Karpas-422 (cell line): ENCODE measurements at regions not wholly inside any gene's neighbourhood (a gene's known extent, or its start where the extent isn't known, plus 50 kb on each side); places are given as distances from the start of the nearest gene placed in this dataset.

Source experiments
- DNase-seq: peaks from one replicate; pipeline ENCODE4 v3.0.0-alpha.2; 2015
- H2AFZ ChIP-seq: fragments of 200-600 bp; sonication (generic); 2 replicates; pipeline ENCODE4 v1.6.1; 2014; ENCODE audit warnings: antibody characterized with exemption, low read length, mixed read lengths
- H3K27ac ChIP-seq: fragments of 200-600 bp; sonication (generic); 2 replicates; pipeline ENCODE4 v1.5.1; 2014; ENCODE audit warnings: mild to moderate bottlenecking, low read length, moderate library complexity
- H3K27me3 ChIP-seq: fragments of 200-600 bp; sonication (generic); 2 replicates; pipeline ENCODE4 v1.6.1; 2014; ENCODE audit warnings: low read length, mixed read lengths
- H3K36me3 ChIP-seq: fragments of 200-600 bp; sonication (generic); 2 replicates; pipeline ENCODE4 v1.6.1; 2014; ENCODE audit warnings: low read length, mixed read lengths; ENCODE audit not compliant: insufficient read depth
- H3K4me1 ChIP-seq: fragments of 200-600 bp; sonication (generic); 2 replicates; pipeline ENCODE4 v1.6.1; 2014; ENCODE audit warnings: mild to moderate bottlenecking, low read length, mixed read lengths
- H3K4me2 ChIP-seq: fragments of 200-600 bp; sonication (generic); 2 replicates; pipeline ENCODE4 v1.6.1; 2014; ENCODE audit warnings: low read length, low read depth, mild to moderate bottlenecking; ENCODE audit not compliant: poor library complexity, severe bottlenecking
- H3K4me3 ChIP-seq: fragments of 200-600 bp; sonication (generic); 2 replicates; pipeline ENCODE4 v1.5.1; 2014; ENCODE audit warnings: mild to moderate bottlenecking, antibody characterized with exemption, low read length, mixed read lengths
- H3K79me2 ChIP-seq: fragments of 200-600 bp; sonication (generic); 2 replicates; pipeline ENCODE4 v1.6.1; 2014; ENCODE audit warnings: mild to moderate bottlenecking, low read length, mixed read lengths
- H3K9ac ChIP-seq: fragments of 200-600 bp; sonication (generic); 2 replicates; pipeline ENCODE4 v1.6.0; 2014; ENCODE audit warnings: low read length
- H3K9me2 ChIP-seq: fragments of 200-600 bp; sonication (generic), shearing (Covaris generic); replicated peaks from 2 replicates; pipeline ENCODE4 v1.6.0; 2014; ENCODE audit warnings: mild to moderate bottlenecking, low read length, moderate library complexity; ENCODE audit not compliant: insufficient read depth
- H3K9me3 ChIP-seq: fragments of 300-700, 200-600 bp; sonication (generic); 2 replicates; pipeline ENCODE4 v1.6.1; 2014; ENCODE audit warnings: low read length, mixed read lengths
- H4K20me1 ChIP-seq: fragments of 200-600 bp; sonication (generic); 2 replicates; pipeline ENCODE4 v1.6.1; 2014; ENCODE audit warnings: mild to moderate bottlenecking, antibody characterized with exemption, low read length, low read depth; ENCODE audit not compliant: insufficient read depth

- Histone ChIP-seq H3K27me3 (no peaks in the 10 kb centered on the region), H3K9ac (no peak overlapping the region), H3K36me3 (no peaks in the 10 kb centered on the region), H3K4me3 (no peak overlapping the region), H3K27ac (no peak overlapping the region), H3K79me2 (no peaks in the 10 kb centered on the region), H3K4me2 (no peak overlapping the region), H3K9me3 (no peaks in the 10 kb centered on the region), H3K9me2 (no peaks in the 10 kb centered on the region), H4K20me1 (no peaks in the 10 kb centered on the region), H2AFZ (no peak overlapping the region), H3K4me1 (no peaks in the 10 kb centered on the region)
- no peak for DNase-seq
Measured at GRCh38 chr7:88523645-88524044, 217.0 kb upstream of the STEAP4 start.

- Histone ChIP-seq H3K79me2 (no peaks in the 10 kb centered on the region), H3K36me3 (no peaks in the 10 kb centered on the region), H3K9me2 (no peaks in the 10 kb centered on the region), H4K20me1 (no peaks in the 10 kb centered on the region), H3K27me3 (no peaks in the 10 kb centered on the region), H3K4me2 (no peak overlapping the region), H3K4me3 (no peak overlapping the region), H3K4me1 (no peaks in the 10 kb centered on the region), H3K27ac (no peak overlapping the region), H2AFZ (no peak overlapping the region), H3K9ac (no peak overlapping the region), H3K9me3 (no peaks in the 10 kb centered on the region)
- DNase-seq, result no peak
Measured at GRCh38 chr7:88522771-88523293, 216.1 kb upstream of the STEAP4 start.

GRCh38 chr7:88516429-88516828, 209.7 kb upstream of the STEAP4 start:
- no peaks in the 10 kb centered on the region for H3K36me3 ChIP-seq
- no peak overlapping the region for H3K27ac ChIP-seq
- H3K4me1 ChIP-seq, result no peaks in the 10 kb centered on the region
- H3K9me3 ChIP-seq, result no peaks in the 10 kb centered on the region
- H3K9ac ChIP-seq, result no peak overlapping the region
- no peak for DNase-seq
- H2AFZ ChIP-seq, result no peak overlapping the region
- no peaks in the 10 kb centered on the region for H4K20me1 ChIP-seq
- no peak overlapping the region for H3K4me3 ChIP-seq
- H3K4me2 ChIP-seq, result no peak overlapping the region
- no peaks in the 10 kb centered on the region for H3K27me3 ChIP-seq
- no peaks in the 10 kb centered on the region for H3K9me2 ChIP-seq
- H3K79me2 ChIP-seq, result no peaks in the 10 kb centered on the region

DNA sequence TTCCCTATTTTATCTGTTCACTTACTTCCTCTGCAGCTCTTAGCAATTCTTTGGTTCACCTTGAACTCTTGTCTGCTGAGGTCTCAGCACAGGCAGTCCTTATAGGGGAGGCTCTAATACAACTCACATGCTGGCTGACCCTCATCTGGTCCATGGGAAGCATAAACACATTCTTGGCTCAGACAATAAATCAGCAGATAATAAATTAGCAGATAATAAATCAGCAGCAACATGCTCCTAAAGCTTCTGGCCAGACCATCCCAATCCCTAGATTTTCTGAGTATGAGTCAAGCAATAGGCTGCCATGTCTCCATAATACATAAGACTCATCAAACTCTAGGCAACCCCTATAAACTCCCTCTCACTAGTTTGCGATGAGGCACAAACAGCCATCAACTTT, 208.6 kb upstream of the STEAP4 start:
- Histone ChIP-seq H3K9me3 (no peaks in the 10 kb centered on the region), H3K9ac (no peak overlapping the region), H3K79me2 (no peaks in the 10 kb centered on the region), H3K4me2 (no peak overlapping the region), H3K27me3 (no peaks in the 10 kb centered on the region), H3K9me2 (no peaks in the 10 kb centered on the region), H4K20me1 (no peaks in the 10 kb centered on the region), H2AFZ (no peak overlapping the region), H3K36me3 (no peaks in the 10 kb centered on the region), H3K27ac (no peak overlapping the region), H3K4me3 (no peak overlapping the region), H3K4me1 (no peaks in the 10 kb centered on the region)
- no peak for DNase-seq

- Histone ChIP-seq H3K36me3 (no peaks in the 10 kb centered on the region), H3K9ac (no peak overlapping the region), H3K4me2 (no peak overlapping the region), H3K4me1 (no peaks in the 10 kb centered on the region), H3K27ac (no peak overlapping the region), H2AFZ (no peak overlapping the region), H3K9me2 (no peaks in the 10 kb centered on the region), H3K4me3 (no peak overlapping the region), H4K20me1 (no peaks in the 10 kb centered on the region), H3K79me2 (no peaks in the 10 kb centered on the region), H3K9me3 (no peaks in the 10 kb centered on the region), H3K27me3 (no peaks in the 10 kb centered on the region)
- no peak for DNase-seq
Measured at GRCh38 chr7:88509341-88509740, 202.6 kb upstream of the STEAP4 start.

DNA sequence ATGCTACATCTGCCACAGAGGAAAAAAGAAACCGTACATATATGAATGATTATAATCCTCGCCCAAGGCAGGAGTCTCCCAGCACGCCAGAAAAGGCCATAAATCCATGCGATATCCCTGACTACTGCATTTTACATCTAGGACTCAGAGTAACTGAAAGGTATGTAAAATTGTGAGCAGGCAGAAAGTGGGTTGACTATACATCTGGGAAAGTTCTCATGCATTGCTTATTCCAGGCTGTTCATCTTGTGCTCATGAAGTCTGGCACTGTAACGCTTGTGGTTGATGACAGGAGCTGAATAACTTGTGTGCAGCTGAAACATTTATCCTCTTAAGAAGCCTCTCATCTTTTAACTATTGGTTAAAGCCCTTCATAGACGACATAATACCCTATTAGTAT, 193.4 kb upstream of the STEAP4 start:
- Histone ChIP-seq H3K4me3 (no peak overlapping the region), H3K4me1 (no peaks in the 10 kb centered on the region), H2AFZ (no peak overlapping the region)

DNA sequence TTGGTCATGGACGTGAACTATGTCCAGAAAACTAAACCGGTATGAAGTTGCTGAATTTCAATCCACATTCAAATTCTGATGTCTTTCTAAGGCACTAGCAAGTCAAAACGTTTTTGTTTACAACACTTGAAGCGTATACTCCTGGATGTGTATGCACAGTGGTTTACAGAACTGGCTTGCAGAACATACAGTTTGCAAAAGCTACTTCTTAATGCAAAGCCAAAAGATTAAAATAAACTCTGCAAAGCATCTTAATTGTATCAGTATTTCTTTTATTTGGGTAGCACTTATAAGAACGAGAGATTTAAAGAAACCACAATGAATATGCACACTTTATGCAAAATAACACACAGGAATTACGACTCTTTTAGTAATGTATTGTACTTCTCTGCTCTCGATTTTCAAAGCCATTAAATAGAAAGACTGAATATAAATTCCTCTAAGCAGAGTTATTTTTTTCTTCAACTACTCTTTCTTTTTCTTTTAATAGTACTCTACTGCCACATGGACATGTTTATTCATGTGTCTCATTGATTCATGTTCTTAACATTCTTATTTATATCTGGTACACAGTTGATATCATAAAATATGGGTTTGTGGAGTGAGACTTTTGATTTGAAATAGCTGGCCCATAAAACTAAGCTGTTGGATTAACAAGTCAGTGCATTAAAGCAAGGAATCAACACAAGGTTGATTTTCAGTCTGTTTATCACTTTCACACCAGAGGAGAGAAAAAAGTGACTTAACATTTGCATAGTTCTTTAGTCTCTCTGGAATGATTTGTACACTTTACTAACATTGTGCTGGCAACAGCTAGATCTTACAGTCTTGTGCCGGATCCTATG, 189.4 kb upstream of the STEAP4 start:
- no peaks in the 10 kb centered on the region for H3K9me3 ChIP-seq
- no peak overlapping the region for H2AFZ ChIP-seq
- no peak overlapping the region for H3K27ac ChIP-seq
- H3K9ac ChIP-seq, result no peak overlapping the region
- H3K36me3 ChIP-seq, result no peaks in the 10 kb centered on the region
- DNase-seq, result no peak
- no peaks in the 10 kb centered on the region for H3K4me1 ChIP-seq
- H4K20me1 ChIP-seq, result no peaks in the 10 kb centered on the region
- no peak overlapping the region for H3K4me3 ChIP-seq
- H3K27me3 ChIP-seq, result no peaks in the 10 kb centered on the region
- H3K9me2 ChIP-seq, result no peaks in the 10 kb centered on the region
- H3K79me2 ChIP-seq, result no peaks in the 10 kb centered on the region
- no peak overlapping the region for H3K4me2 ChIP-seq

More for the DNA sequence above, 193.4 kb upstream of the STEAP4 start:
- no peaks in the 10 kb centered on the region for H3K79me2 ChIP-seq
- no peak overlapping the region for H3K4me2 ChIP-seq
- no peaks in the 10 kb centered on the region for H3K27me3 ChIP-seq
- no peak overlapping the region for H3K9ac ChIP-seq
- H3K9me2 ChIP-seq, result no peaks in the 10 kb centered on the region
- H3K36me3 ChIP-seq, result no peaks in the 10 kb centered on the region
- no peak for DNase-seq
- no peaks in the 10 kb centered on the region for H3K9me3 ChIP-seq
- no peak overlapping the region for H3K27ac ChIP-seq
- no peaks in the 10 kb centered on the region for H4K20me1 ChIP-seq

DNA sequence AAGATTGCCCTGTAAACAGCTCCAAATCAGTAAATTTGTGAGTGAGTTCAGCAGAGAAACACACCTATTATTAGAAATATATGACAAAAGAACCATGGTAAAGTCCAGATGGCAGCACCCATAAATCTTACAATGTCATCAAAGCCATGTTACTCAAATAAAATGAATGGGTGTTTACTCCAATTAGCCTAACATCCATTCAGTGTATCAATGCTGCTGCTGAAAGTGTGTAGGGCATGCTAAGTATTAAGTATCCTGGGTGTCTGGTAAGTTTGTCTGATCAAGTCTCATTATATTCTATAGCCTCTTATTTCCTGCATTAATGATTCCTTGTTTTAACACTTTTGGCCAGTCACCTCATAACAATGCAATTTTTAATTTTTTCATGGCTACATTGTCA, 185.5 kb upstream of the STEAP4 start:
- no peak overlapping the region for H3K9ac ChIP-seq
- H3K36me3 ChIP-seq, result no peaks in the 10 kb centered on the region
- no peaks in the 10 kb centered on the region for H3K4me1 ChIP-seq
- no peak overlapping the region for H2AFZ ChIP-seq
- H3K27ac ChIP-seq, result no peak overlapping the region
- H3K9me2 ChIP-seq, result no peaks in the 10 kb centered on the region
- no peak overlapping the region for H3K4me3 ChIP-seq
- H3K27me3 ChIP-seq, result no peaks in the 10 kb centered on the region
- no peaks in the 10 kb centered on the region for H3K79me2 ChIP-seq
- no peaks in the 10 kb centered on the region for H4K20me1 ChIP-seq
- no peak for DNase-seq
- no peaks in the 10 kb centered on the region for H3K9me3 ChIP-seq
- no peak overlapping the region for H3K4me2 ChIP-seq
